Activated CD4-positive, alpha-beta T cell treated with anti-CD3 and anti-CD28 coated beads for 36 hours (primary cell): ENCODE measurements at regions not wholly inside any gene's neighbourhood (a gene's known extent, or its start where the extent isn't known, plus 50 kb on each side); places are given as distances from the start of the nearest gene placed in this dataset.

ENCODE experiments used
- ATAC-seq: fragments of 200-7000 bp; cut with Tn5 transposase; one replicate; pipeline ENCODE4 v1.10.0; 2021; ENCODE audit warnings: mild to moderate bottlenecking, moderate library complexity
- CTCF ChIA-PET: fragments of 350-600 bp; sonication (Branson Sonifier 250); formaldehyde crosslinking; loops from one replicate; lab custom pipeline; 2021; ENCODE audit warnings: antibody characterized with exemption; lab: Charles Lee
- POLR2A ChIA-PET: fragments of 350-600 bp; sonication (Branson Sonifier 250); formaldehyde crosslinking; loops from one replicate; lab custom pipeline; 2021; ENCODE audit warnings: antibody characterized with exemption, inconsistent platforms; lab: Charles Lee
- DNase-seq: peaks from one replicate; pipeline ENCODE4 v3.0.0-alpha.2; 2020
- H3K27ac Mint-ChIP-seq: one replicate; pipeline ENCODE4 v1.8.0; 2021; ENCODE audit warnings: mixed read lengths
- H3K27me3 Mint-ChIP-seq: one replicate; pipeline ENCODE4 v1.8.0; 2021; ENCODE audit warnings: mixed read lengths
- H3K36me3 Mint-ChIP-seq: one replicate; pipeline ENCODE4 v1.8.0; 2021; ENCODE audit warnings: low read depth, mixed read lengths
- H3K4me1 Mint-ChIP-seq: one replicate; pipeline ENCODE4 v1.8.0; 2021; ENCODE audit warnings: mixed read lengths
- H3K4me3 Mint-ChIP-seq: one replicate; pipeline ENCODE4 v1.8.0; 2021; ENCODE audit warnings: mild to moderate bottlenecking, moderate library complexity, mixed read lengths
- H3K9me3 Mint-ChIP-seq: one replicate; pipeline ENCODE4 v1.8.0; 2021; ENCODE audit warnings: low read depth, mixed read lengths
- intact Hi-C, 2 experiments: fragments of 100-400 bp; cut with DNase I in 1 of 2; cut with micrococcal nuclease in 1 of 2; formaldehyde crosslinking; loops; one replicate each; pipeline versions ENCODE4 v1.14.2 to v1.15.1; 2022 to 2024; cut with DNase I, micrococcal nuclease

DNA sequence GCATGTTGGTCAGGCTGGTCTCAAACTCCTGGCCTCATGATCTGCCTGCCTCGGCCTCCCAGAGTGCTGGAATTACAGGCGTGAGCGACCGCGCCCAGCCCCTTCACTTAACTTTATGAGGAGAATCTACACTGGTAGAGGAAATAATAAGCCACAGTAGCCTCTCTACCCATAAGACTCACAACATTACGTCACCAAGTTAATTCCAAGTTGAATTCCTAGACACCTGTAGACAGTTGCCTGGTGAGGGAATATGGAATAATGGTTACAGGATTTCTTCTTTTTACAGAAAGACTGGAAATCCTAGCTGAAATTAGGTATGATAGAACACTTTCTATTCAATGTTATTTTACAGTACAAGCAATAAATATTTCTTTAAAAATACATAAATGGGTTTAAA, 854.5 kb upstream of the EYS start:
- H3K9me3 Mint-ChIP-seq: peaks cover 17% of the 10 kb centered on the region
- H3K4me1 Mint-ChIP-seq: no peaks in the 10 kb centered on the region
- ChIA-PET POLR2A (no interaction called here), CTCF (no interaction called here)
- H3K27ac Mint-ChIP-seq: no peak overlapping the region
- no peaks in the 10 kb centered on the region for H3K36me3 Mint-ChIP-seq
- no peak overlapping the region for H3K4me3 Mint-ChIP-seq
- no peaks in the 10 kb centered on the region for H3K27me3 Mint-ChIP-seq
- DNase-seq: no peak
- no peak for ATAC-seq
- intact Hi-C loops: no loop called here

DNA sequence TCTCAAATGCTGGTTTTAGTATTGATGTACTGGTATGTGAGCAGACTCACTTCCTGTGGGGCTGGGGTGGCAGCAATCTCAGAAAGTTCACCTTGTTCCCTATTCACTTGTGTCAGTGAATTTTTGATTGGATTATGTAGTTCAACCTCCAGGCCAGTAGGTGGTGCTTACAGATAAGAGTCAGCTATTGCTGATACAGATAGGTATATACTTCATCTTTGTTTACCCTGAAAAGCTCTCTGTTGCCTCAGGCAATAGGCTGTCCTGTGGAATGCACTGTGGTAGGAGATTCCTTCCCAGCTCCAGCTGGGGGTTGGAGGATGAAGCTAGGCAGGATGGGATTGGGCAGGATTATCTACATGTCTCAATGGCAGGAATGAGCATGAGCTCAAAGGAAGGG, 851.2 kb upstream of the EYS start:
- ChIA-PET POLR2A (no interaction called here), CTCF (no interaction called here)
- intact Hi-C loops: no loop called here
- no peak overlapping the region for H3K4me3 Mint-ChIP-seq
- no peaks in the 10 kb centered on the region for H3K27me3 Mint-ChIP-seq
- ATAC-seq (no peak), DNase-seq (no peak)
- no peak overlapping the region for H3K27ac Mint-ChIP-seq
- H3K36me3 Mint-ChIP-seq: no peaks in the 10 kb centered on the region
- peaks cover 37% of the 10 kb centered on the region for H3K9me3 Mint-ChIP-seq
- H3K4me1 Mint-ChIP-seq: no peaks in the 10 kb centered on the region

DNA sequence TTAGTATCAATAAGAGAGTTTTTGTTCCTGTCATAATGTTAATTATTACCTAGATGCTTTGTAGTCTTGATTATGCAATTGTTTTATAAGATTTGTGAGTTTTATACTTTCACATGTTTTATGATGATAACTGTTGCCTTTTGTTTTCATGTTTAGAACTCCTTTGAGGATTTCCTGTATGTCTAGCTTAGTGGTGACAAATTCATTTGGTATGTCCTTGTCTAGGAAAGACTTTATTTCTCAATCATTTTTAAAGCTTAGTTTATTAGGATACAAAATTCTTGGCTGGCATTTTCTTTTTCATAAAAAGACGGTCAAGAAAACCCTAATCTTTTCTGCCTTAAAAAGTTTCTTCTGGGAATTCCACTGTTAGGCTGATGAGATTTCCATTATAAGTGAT, 849.9 kb upstream of the EYS start:
- H3K4me3 Mint-ChIP-seq: no peak overlapping the region
- ChIA-PET CTCF (interaction anchor here (0.9 kb wide), 1 partner anchor 29 kb away, joined by 3 read pairs; no protein-coding TSS in a partner anchor), POLR2A (no interaction called here)
- H3K27ac Mint-ChIP-seq: no peak overlapping the region
- DNase-seq (no peak), ATAC-seq (no peak)
- no peaks in the 10 kb centered on the region for H3K4me1 Mint-ChIP-seq
- H3K36me3 Mint-ChIP-seq: no peaks in the 10 kb centered on the region
- intact Hi-C loops: no loop called here
- H3K9me3 Mint-ChIP-seq: peaks cover 37% of the 10 kb centered on the region
- no peaks in the 10 kb centered on the region for H3K27me3 Mint-ChIP-seq

DNA sequence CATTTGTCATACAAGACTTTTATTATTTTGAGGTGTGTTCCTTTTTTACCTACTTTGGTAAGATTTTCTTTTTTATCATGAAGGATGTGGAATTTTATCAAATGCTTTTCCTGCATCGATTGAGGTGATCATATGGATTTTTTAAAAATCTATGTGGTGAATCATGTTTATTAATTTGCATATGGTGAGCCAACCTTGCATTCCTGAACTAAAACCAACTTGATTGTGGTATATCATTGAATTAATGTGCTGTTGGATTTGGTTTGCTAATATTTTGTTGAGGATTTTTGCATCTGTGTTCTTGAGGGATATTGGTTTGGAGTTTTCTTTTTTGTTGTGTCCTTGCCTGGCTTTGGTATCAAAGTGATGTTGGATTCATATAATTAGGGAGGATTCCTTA, 848.1 kb upstream of the EYS start:
- no peaks in the 10 kb centered on the region for H3K36me3 Mint-ChIP-seq
- no peak for ATAC-seq
- ChIA-PET POLR2A (no interaction called here), CTCF (no interaction called here)
- intact Hi-C loops: no loop called here
- H3K4me1 Mint-ChIP-seq: no peaks in the 10 kb centered on the region
- no peaks in the 10 kb centered on the region for H3K27me3 Mint-ChIP-seq
- H3K4me3 Mint-ChIP-seq: no peak overlapping the region
- no peak for DNase-seq
- peaks cover 35% of the 10 kb centered on the region for H3K9me3 Mint-ChIP-seq
- H3K27ac Mint-ChIP-seq: no peak overlapping the region

- intact Hi-C loops: no loop called here
- Mint-ChIP-seq H3K9me3 (peaks cover 35% of the 10 kb centered on the region), H3K36me3 (no peaks in the 10 kb centered on the region), H3K4me3 (no peak overlapping the region), H3K27ac (no peak overlapping the region), H3K4me1 (no peaks in the 10 kb centered on the region), H3K27me3 (no peaks in the 10 kb centered on the region)
- CTCF ChIA-PET: no interaction called here
- ATAC-seq (no peak), DNase-seq (no peak)
- POLR2A ChIA-PET: no interaction called here
Measured at GRCh38 chr6:66553441-66553840, 846.4 kb upstream of the EYS start.

GRCh38 chr6:66538551-66539135, 831.6 kb upstream of the EYS start:
- no peak for ATAC-seq
- ChIA-PET POLR2A (no interaction called here), CTCF (no interaction called here)
- no peaks in the 10 kb centered on the region for H3K4me1 Mint-ChIP-seq
- H3K27ac Mint-ChIP-seq: no peak overlapping the region
- DNase-seq: no peak
- no peaks in the 10 kb centered on the region for H3K36me3 Mint-ChIP-seq
- H3K9me3 Mint-ChIP-seq: peaks cover 10% of the 10 kb centered on the region
- intact Hi-C loops: no loop called here
- H3K27me3 Mint-ChIP-seq: no peaks in the 10 kb centered on the region
- no peak overlapping the region for H3K4me3 Mint-ChIP-seq

GRCh38 chr6:66533921-66534404, 826.9 kb upstream of the EYS start:
- CTCF ChIA-PET: no interaction called here
- no peaks in the 10 kb centered on the region for H3K27me3 Mint-ChIP-seq
- no peaks in the 10 kb centered on the region for H3K36me3 Mint-ChIP-seq
- intact Hi-C loops: no loop called here
- no peak overlapping the region for H3K27ac Mint-ChIP-seq
- DNase-seq (no peak), ATAC-seq (no peak)
- H3K4me1 Mint-ChIP-seq: no peaks in the 10 kb centered on the region
- no peaks in the 10 kb centered on the region for H3K9me3 Mint-ChIP-seq
- POLR2A ChIA-PET: no interaction called here
- no peak overlapping the region for H3K4me3 Mint-ChIP-seq

DNA sequence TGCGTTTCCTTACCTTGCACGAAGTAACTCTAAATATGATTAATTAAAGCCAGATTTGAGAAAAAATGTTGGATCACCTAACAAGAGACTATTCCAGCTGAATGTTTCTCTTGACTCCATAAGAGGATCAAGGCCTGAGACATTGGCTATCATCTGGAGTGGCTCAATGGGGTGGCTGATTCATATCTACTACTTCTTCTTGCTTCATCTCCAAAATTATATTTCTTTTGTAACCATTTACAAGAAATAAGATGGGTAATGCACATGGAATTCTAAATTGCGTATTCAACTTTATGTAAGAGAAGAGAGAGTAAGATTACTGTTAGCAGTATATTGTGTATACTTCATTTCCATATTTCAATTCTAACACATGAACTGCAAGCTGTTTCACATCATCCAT, 819.0 kb upstream of the EYS start:
- ATAC-seq: no peak
- no peak overlapping the region for H3K27ac Mint-ChIP-seq
- H3K9me3 Mint-ChIP-seq: peaks cover 6% of the 10 kb centered on the region
- ChIA-PET POLR2A (interaction anchor here (0.7 kb wide), 1 partner anchor 1076 kb away, joined by 3 read pairs; no protein-coding TSS in a partner anchor), CTCF (no interaction called here)
- no peak for DNase-seq
- no peak overlapping the region for H3K4me3 Mint-ChIP-seq
- intact Hi-C loops: no loop called here
- no peaks in the 10 kb centered on the region for H3K4me1 Mint-ChIP-seq
- no peaks in the 10 kb centered on the region for H3K27me3 Mint-ChIP-seq
- H3K36me3 Mint-ChIP-seq: no peaks in the 10 kb centered on the region

DNA sequence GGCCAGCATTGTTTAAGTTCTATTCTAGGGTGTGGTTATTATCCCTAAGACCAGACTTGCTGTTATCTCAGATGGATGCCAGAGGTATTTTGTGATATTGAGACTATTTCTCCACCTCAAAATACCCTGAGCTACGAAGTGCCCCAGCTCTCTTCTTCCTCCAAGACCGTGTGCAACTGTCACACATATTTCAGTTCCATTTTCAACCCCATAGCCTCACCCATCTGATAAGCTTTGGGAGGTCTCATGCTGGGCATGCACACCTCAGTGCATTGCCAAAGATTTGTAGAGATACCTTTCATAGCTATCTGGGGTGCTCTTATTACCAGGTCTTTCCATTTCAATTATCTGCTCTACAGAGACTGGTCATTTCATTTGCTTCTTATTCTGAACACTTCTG, 815.8 kb upstream of the EYS start:
- intact Hi-C loops: no loop called here
- Mint-ChIP-seq H3K4me1 (no peaks in the 10 kb centered on the region), H3K27me3 (no peaks in the 10 kb centered on the region), H3K27ac (no peak overlapping the region), H3K36me3 (no peaks in the 10 kb centered on the region), H3K4me3 (no peak overlapping the region), H3K9me3 (peaks cover 8% of the 10 kb centered on the region)
- CTCF ChIA-PET: no interaction called here
- ATAC-seq (no peak), DNase-seq (no peak)
- POLR2A ChIA-PET: no interaction called here

- DNase-seq (no peak), ATAC-seq (no peak)
- no peak overlapping the region for H3K4me3 Mint-ChIP-seq
- H3K27ac Mint-ChIP-seq: no peak overlapping the region
- POLR2A ChIA-PET: no interaction called here
- CTCF ChIA-PET: no interaction called here
- intact Hi-C loops: no loop called here
- no peaks in the 10 kb centered on the region for H3K27me3 Mint-ChIP-seq
- no peaks in the 10 kb centered on the region for H3K4me1 Mint-ChIP-seq
- H3K36me3 Mint-ChIP-seq: no peaks in the 10 kb centered on the region
- H3K9me3 Mint-ChIP-seq: peaks cover 13% of the 10 kb centered on the region
Measured at GRCh38 chr6:66516377-66516776, 809.4 kb upstream of the EYS start.

GRCh38 chr6:66508433-66508832, 801.4 kb upstream of the EYS start:
- Mint-ChIP-seq H3K27ac (no peak overlapping the region), H3K9me3 (peaks cover 24% of the 10 kb centered on the region), H3K4me3 (no peak overlapping the region), H3K4me1 (no peaks in the 10 kb centered on the region), H3K36me3 (no peaks in the 10 kb centered on the region), H3K27me3 (no peaks in the 10 kb centered on the region)
- CTCF ChIA-PET: no interaction called here
- ATAC-seq (no peak), DNase-seq (no peak)
- POLR2A ChIA-PET: no interaction called here
- intact Hi-C loops: no loop called here

DNA sequence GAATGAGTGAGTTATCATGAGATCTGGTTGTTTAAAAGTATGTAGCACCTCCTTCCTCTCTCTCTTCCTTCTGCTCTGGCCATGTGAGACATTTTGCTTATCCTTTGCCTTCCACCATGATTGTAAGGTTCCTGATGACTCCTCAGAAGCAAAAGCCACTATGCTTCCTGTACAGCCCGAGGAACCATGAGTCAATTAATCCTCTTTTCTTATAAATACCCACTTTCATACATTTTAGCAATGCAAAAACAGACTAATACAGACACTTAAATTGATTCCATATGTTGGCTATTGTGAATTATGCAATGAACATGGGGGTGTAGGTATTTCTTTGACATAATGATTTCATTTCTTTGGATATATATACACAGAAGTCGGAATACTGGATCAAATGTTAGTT, 792.8 kb upstream of the EYS start:
- POLR2A ChIA-PET: no interaction called here
- Mint-ChIP-seq H3K27ac (no peak overlapping the region), H3K36me3 (no peaks in the 10 kb centered on the region), H3K4me3 (no peak overlapping the region), H3K27me3 (no peaks in the 10 kb centered on the region), H3K9me3 (peaks cover 11% of the 10 kb centered on the region), H3K4me1 (no peaks in the 10 kb centered on the region)
- intact Hi-C loops: no loop called here
- CTCF ChIA-PET: no interaction called here
- no peak for ATAC-seq
- DNase-seq: no peak
